SU-DHL-6 (cell line): ENCODE measurements at regions not wholly inside any gene's neighbourhood (a gene's known extent, or its start where the extent isn't known, plus 50 kb on each side); places are given as distances from the start of the nearest gene placed in this dataset.

Source experiments
- CTCF ChIP-seq: fragments of 200-600 bp; sonication (generic); IDR thresholded peaks from one replicate; pipeline ENCODE4 v1.5.1; 2017; ENCODE audit warnings: antibody characterized with exemption, mild to moderate bottlenecking, low read length, moderate library complexity; ENCODE audit not compliant: insufficient read depth, poor library complexity, severe bottlenecking
- EZH2phosphoT487 ChIP-seq: fragments of 200-600 bp; sonication (generic), shearing (Covaris generic); conservative IDR thresholded peaks from 2 replicates; pipeline ENCODE4 v1.6.1; 2018; ENCODE audit warnings: mild to moderate bottlenecking, antibody characterized with exemption, low read length, moderate library complexity, mixed read lengths

DNA sequence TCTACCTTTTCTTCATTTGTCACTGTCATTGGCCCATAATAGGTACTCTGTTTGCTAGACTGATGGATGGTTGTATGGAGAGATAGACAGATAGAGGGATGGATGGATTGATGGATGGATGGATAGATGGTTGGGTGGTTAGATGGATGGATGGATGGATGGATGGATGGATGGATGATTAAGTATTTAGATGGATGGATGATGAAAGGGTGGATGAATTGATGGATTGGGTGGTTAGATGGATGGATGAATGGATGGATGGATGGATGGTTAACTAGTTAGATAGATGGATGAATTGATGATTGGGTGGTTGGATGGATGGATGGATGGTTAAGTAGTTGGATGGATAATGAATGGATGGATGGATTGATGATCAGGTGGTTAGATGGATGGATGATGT lies 334.7 kb upstream of the AUTS2 start:
- no peak for TF ChIP-seq EZH2phosphoT487
- no peak for TF ChIP-seq CTCF
